Astrocyte (in vitro differentiated cells and primary cell): ENCODE measurements at regions not wholly inside any gene's neighbourhood (a gene's known extent, or its start where the extent isn't known, plus 50 kb on each side); places are given as distances from the start of the nearest gene placed in this dataset.

ENCODE experiments used
- EZH2 ChIP-seq: IDR thresholded peaks from 2 replicates; pipeline ENCODE4 v1.6.1; 2012; ENCODE audit warnings: mild to moderate bottlenecking, low read length, inconsistent platforms; ENCODE audit not compliant: insufficient read depth
- TF ChIP-seq, protein P1 (sequence below): IDR thresholded peaks from 2 replicates; pipeline ENCODE4 v1.5.1; 2011; ENCODE audit warnings: low read depth, mild to moderate bottlenecking, inconsistent platforms, low read length, moderate library complexity; ENCODE audit not compliant: insufficient read depth

DNA sequence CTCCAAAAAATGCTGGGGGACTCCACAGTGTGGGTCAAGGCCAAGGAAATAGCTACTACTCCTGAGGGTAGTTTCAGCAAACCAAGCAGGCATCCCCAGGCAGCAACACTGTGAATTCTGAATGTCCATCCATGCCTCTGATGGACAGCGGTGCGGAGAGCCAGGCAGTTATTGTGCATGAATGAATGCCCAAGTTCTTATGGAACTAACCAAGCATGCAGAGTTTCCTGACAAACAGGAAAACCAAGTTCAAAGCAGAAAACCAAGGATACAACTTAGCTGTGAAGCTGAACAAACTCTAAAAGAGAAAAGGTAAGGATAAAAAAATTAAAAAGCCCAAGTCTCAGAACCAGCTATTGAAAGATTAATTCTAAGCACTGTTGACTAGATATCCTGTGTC, 642.6 kb upstream of the HS3ST1 start:
- TF ChIP-seq, protein P1, sequence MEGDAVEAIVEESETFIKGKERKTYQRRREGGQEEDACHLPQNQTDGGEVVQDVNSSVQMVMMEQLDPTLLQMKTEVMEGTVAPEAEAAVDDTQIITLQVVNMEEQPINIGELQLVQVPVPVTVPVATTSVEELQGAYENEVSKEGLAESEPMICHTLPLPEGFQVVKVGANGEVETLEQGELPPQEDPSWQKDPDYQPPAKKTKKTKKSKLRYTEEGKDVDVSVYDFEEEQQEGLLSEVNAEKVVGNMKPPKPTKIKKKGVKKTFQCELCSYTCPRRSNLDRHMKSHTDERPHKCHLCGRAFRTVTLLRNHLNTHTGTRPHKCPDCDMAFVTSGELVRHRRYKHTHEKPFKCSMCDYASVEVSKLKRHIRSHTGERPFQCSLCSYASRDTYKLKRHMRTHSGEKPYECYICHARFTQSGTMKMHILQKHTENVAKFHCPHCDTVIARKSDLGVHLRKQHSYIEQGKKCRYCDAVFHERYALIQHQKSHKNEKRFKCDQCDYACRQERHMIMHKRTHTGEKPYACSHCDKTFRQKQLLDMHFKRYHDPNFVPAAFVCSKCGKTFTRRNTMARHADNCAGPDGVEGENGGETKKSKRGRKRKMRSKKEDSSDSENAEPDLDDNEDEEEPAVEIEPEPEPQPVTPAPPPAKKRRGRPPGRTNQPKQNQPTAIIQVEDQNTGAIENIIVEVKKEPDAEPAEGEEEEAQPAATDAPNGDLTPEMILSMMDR = no peak
- no peak for TF ChIP-seq EZH2
